Effector CD4-positive, alpha-beta T cell (primary cell): ENCODE measurements at regions not wholly inside any gene's neighbourhood (a gene's known extent, or its start where the extent isn't known, plus 50 kb on each side); places are given as distances from the start of the nearest gene placed in this dataset.

Source experiments
- DNase-seq: peaks from one replicate; pipeline ENCODE4 v3.0.0-alpha.2; 2020

DNA sequence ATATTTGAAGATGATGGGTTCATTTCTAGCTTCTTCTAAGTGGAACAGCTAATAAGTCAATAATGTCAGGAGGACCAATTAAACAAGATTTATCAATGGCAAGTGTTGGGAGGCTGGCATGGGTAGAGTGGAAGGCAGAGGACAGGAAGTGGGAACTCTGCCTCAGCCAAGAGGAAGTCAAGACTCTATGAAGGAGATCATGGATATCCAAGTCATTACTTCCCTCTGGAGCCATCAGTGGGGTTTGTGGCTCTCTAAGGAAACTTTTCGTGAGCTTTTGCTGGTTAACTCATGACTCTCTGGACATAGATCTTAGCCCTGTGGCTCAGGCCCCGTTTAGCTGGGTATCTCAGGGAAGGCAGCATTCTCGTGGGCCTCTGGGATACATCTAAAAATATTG, 410.4 kb upstream of the ID2 start:
- no peak for DNase-seq

DNA sequence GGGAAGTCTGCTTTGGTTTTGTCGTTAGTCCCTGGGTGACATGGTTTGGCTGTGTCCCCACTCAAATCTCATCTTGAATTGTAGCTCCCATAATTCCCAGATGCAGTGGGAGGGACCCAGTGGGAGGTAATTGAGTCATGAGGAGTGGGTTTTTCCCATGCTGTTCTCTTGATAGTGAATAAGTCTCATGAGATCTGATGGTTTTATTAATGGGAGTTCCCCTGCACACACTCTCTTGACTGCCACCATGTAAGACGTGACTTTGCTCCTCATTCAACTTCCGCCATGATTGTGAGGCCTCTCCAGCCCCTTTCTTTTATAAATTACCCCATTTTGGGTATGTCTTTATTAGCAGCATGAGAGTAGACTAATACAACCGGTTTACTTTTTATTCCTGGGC, 405.8 kb upstream of the ID2 start:
- no peak for DNase-seq

DNA sequence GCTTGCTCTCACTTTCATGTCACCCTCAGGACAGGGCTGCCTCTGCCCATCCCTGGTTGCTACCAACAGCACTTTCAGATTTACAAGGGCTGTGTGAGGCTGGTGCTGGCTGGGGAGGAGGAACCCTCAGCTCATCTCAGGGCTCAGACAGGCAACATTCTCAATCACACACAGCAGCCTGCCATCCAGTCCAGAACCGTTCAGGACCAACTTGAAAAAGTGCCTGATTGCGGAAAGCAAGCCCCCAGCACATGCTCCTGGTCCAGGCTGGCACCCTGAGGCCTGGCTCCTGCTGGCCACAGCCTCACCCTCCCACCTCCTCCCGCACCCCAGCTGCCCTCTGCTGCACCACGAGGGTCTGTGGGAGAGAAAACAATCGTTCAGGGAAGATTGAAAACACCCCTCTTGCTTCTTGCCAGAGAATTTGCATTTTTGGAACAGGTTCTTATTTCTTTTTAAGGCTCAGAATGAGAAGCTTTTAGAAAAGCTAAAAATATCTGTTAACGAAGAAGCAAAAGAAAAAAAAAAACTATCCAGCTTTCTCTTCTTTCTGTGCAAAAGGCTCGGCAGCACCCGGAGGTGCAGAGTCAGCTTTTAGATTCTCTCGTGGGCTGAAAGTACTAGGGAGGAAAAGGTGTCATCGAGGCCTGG, 403.8 kb upstream of the ID2 start:
- no peak for DNase-seq

DNA sequence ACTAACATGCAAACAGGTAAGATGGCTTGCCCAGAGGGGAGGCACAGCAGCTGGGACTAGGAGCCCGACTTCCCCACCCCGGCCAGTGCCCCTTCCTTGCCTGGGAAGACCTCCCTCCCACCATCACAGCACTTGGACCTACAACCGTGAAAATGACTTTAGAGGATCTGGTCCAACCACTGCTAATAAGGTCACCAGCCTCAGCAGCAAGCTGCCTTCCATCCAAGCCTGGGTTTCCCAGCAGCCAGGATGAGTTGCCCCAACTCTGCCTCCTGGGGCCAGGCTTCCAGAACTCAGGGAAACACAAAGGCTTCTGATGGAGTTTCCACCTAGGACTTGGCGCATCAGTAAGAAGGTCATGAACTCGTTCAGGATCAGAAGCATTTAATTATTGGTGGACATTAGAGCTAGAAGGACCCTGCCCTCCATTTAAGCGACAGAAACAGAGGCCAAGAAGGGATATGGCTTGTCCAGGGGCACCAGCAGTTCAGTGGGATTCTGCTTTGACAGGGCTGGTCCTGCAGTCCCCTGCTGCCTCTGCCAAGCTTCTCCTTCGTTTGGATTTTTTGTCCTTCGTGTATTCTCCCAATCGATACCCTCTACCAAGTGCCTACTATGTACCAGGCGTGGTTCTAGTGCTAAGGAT, 403.0 kb upstream of the ID2 start:
- no peak for DNase-seq

DNA sequence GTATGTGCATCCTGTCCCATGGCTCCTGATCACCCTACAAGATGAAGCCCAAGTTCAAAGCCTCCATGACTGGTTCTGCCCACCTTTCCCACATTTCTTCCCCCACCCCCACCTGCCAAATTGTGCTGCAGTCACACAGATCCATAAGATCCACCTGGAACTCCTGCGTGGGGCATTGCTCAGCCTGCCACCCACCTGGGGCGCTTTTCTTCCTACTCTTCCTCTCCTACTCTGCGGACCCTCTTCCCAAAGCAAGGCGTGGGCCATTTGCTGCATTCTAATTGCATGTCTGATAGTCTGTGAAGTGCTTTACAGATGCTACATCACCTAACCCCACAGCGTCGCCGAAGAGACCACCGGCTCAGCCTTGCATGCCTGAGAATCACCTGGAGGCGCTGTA, 402.4 kb upstream of the ID2 start:
- no peak for DNase-seq

DNA sequence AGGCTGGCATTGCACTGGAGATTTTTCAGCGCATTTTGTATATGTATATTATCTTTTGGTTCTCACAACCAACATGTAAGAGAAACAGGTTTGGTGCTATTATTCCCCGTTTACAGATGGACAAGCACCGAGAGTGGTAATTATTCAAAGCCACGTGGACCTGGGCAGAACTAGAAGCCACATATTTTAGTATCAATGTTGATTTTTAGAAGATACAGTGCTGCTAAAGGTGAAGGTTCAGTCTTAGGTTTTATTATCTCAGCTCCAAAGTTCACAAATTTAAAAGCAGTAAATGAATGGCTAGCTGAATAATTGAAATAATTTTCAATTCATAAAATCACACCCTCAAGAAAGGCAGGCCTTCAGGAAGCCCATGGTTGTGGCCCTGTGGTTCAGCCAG, 400.6 kb upstream of the ID2 start:
- DNase-seq: no peak

DNA sequence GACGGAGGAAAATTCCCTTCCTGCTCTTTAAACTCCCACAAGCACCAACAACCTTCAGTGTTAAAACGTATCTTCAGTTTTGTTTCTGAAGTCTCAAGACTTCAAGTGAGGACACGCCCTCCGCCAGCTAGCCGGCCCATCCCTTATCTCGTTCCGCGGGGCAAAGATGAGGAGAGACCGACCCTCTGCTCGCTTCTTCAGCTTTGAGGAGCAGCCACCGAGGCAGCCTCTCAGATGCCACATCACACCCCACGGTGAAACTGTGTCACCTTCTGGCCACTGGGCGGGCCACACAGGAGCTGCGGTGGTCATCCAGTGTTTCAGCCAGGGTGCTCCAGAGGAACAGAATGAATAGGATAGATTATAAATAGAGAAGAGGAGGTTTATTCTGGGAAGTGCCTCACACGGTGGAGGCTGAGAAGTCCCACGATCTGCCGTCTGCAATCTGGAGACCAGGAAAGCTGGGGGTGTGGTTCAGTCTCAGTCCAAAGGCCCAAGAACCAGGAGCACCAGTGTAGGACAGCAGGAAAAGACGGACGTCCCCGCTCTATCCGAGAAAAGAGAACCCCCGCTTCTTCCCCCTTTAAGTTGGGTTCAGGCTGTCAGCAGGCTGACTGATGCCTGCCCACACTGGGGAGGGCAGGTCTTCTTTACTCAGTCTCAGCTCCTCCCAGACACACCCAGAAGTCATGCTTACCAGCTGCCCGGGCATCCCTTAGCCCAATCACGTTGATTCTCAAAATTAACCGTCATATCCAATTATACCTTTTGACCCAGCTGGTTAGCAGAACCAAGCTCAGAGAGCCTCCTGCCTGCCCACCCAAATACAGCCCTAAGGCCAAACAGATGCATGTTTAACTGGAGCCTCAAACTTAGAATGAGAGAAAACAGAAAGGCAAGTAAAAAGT, 399.7 kb upstream of the ID2 start:
- no peak for DNase-seq

DNA sequence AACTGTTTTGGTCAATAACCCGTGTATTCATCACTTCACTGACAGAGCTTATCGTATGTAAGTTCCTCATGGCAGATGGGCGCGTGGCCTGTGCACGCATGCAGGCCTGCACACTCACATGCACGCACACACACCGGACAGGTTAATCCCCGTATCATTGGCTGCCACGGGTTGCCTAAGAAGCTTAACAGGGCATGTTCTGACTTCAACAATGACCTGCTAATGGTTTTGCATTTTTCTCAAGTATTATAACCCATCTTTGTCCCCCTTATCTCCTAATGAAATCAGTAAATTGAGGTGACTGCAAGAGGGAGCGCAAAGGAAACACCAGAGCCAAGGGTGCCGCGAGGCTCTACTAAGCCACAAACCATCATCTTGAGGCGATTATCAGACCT, 399.0 kb upstream of the ID2 start:
- no peak for DNase-seq

DNA sequence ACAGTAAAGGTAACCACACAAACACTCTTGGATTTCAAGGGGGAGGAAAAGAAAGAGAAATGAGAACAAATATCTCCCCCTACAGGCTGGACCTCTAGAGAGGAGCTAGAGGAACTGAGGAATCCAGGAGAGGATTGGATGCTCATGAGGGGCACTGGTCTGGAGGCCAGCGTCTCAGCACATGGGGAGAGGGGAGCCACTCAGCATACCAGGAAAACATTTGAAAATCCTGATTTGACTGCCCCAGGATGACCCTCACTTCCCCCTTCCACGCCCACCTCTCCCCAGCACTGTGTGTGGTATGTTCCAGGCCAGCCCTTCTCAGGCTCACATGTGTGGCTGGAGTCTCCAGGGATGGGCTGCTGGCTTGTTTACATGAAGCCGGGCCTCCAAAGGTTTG, 396.8 kb upstream of the ID2 start:
- no peak for DNase-seq

DNA sequence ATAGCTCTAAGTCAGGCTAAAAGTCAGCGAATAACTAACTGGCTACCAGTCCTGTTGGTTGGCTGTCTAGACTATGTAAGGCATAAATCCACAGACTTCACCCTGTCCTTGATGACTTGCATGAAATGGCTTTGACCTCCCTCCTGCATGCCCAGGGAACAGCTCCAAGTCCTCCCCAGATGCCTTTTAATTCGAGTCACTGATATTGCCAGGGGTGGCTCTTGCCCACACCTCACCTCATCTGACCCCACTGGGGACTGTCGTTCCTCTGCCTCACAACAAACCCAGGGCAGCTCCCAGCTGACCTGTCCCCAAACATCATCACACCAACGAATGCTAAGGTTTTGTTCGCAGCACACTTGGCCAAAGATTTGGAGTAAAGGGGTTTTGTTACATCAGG, 396.0 kb upstream of the ID2 start:
- no peak for DNase-seq

DNA sequence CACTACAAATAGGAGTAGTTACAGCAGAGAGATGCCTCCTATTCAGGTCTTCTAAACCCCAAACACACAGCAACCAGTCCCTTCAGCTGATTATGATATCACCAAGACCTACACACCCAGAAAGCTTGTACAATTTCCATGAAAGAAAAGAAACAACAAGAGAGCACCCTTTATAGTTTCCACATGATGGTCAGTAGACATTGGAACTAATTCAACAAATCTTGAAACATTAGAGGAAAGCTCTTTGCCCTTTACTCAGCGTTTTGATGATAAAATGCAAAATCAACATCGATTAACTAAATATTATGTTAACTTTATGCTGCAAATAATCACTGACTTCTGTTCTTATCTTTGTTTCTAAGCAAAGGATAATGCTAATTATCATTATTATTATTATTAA, 393.6 kb upstream of the ID2 start:
- DNase-seq: no peak

DNA sequence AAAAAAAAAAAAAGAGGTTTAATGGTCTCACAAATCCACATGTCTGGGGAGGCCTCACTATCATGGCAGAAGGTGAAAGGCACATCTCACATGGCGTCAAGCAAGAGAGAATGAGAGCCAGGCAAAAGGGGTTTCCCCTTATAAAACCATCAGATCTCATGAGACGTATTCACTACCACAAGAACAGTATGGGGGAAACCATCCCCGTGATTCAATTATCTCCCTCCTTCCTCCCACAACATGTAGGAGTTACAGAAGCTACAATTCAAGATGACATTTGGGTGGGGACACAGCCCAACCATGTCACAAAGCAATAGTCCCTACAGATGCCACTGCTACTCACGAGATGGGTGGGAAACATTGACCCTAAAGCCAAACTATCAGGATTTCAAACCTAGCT, 392.7 kb upstream of the ID2 start:
- DNase-seq: no peak

DNA sequence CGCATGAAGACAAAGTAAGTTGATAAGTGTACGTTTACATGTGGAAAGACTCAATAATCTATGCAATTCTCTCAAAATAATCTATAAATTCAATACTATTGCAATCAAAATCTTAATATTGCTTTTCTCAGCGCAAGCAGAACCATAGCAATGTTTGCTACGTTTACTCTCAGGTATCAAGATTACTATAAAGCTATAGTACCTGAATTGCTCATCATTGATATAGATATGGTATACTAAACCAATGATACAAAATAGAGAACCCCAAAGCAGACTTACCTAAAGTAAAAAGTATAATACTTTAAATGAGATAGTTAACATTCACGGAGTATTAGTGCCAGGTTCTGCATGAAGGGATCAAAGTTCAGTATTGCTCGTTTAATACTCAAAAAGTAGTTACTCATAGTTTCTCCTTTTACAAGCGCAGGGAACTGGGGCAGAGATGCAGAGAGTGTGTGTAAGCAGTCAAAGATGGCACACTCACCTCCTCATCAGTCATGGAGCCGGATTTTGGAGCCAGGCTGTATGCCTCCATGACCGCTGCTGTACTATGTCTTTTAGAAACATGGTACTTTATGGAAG, 391.0 kb upstream of the ID2 start:
- no peak for DNase-seq

DNA sequence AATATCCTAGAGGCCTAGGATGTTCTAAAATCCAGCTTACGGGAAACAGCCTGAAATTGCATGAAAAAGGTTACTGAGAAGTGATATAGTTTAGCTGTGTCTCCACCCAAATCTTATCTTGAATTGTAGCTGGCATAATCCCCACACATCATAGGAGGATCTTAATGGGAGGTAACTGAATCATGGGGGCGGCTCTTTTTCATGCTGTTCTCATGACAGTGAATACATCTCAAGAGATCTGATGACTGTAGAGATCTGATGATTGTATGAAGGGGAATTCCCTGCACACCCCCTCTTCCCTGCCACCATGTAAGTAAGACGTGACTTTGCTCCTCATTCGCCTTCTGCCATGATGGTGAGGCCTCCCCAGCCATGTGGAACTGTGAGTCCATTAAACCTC, 385.6 kb upstream of the ID2 start:
- no peak for DNase-seq

DNA sequence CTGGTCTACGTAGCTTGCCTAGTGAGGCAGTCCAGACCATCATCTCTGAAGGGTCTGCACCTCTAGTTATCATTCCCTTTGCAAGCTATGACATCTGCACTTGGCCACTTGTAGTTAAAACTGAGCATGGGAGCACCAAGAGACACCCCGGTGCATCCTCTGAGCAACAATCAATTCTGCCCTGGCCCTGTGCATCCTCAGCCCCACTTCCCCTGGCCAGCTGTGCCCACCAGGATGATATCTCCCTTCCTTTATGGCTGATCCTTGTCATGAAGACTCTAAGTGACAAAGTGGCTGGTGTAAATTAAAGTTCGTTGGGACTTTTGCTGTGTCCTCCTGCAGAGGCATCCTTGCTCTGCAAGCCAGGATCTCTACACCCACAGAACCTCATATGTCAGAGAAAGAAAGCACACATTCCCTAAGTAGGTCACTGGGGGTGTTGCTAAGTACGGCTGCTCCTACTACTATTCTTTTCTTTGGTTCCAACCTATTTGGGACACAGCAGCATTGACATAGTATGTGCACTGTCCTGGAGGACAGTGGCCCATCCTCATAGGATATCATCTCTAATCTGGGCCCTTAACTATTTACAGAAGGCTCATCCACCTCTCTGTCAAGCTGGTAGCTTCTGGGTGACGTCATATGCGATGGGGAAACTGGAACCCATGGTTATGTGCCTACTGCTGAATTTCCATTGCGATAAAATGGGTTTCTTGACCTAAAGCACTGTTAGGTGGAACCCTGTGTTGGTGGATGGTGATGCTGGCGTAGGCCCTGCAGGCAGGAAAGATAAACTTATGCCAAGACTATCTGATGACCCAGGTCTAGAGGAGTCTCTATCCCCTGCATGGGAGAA, 384.3 kb upstream of the ID2 start:
- no peak for DNase-seq

DNA sequence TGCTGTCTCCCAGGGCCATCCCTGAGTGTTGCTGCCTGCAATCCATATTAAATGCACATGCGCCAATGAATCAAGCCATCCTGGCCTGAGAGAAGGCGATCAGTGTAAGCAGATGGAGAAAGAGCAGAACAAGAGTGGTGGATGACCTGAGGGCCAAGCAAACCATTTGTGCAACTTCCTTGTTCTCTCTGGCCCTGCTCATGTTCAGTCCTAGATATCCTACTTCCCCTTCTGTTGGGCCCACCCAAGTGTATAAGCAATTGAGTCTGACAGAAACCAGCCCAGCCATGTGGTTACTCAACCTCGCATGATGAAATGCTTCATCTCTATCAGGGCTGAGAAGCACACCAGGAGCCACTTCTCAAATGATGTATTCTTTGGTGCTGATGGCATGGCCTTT, 383.1 kb upstream of the ID2 start:
- DNase-seq: no peak

DNA sequence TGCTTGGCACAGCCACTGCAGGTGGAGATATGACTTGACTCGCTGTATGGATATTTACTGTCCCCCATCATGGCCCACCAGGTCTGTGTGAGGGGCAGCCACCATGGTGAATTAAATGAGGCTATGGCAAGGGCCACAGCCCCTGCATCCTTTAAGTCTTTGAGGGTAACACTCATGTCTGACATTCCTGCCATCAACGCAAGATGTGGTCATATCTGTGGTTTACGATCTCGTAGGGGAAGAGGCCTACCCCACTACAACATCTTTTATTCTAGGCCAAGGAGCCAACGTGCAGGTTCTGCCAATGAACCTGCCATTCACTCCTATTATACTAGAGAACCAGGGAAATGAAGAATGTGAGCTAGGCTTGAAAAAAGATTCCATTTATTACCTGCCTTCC, 381.6 kb upstream of the ID2 start:
- no peak for DNase-seq

DNA sequence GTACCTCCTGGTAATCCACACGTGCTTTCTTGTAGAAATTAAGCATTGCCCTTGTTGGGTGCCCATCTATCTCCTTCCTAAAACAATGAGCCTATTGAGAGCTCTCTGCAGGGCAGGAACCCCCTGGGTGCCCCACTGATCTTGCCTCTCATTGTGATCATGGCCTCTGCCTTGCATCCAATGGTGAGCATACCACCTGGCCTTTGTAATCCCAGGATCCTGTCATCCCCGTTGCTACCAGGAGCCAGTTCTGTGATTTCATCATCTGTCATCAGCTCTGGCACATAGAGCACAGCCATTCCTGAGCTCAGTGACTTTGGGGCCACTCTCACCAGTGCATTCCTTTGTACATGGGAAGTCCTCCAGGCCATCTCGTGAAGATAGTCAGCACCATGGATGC, 381.0 kb upstream of the ID2 start:
- DNase-seq: no peak

DNA sequence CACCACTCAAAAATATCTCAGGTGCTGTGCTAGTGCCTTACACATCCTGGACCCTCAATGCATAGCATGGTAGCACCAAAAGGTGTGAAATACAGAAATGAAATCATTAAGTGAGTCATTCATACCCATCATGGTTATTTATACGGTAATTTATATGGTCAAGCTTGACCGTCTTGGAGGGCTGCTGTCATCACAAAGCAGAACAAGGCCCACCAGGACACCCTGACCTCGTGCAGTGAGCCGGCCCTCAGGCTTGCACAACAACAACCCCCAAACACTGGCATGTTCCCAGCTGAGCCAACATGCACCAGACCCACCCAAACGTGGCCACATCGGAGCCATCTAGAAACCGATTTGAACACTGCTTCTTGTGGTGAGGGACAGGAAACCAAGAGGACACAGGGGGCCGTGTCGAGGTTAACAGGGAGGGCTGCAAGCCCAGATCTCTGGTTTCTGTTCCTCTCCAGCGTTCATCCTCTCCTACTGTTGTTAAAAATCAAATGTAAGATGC, 378.5 kb upstream of the ID2 start:
- peak; percentile 48 for DNase-seq

DNA sequence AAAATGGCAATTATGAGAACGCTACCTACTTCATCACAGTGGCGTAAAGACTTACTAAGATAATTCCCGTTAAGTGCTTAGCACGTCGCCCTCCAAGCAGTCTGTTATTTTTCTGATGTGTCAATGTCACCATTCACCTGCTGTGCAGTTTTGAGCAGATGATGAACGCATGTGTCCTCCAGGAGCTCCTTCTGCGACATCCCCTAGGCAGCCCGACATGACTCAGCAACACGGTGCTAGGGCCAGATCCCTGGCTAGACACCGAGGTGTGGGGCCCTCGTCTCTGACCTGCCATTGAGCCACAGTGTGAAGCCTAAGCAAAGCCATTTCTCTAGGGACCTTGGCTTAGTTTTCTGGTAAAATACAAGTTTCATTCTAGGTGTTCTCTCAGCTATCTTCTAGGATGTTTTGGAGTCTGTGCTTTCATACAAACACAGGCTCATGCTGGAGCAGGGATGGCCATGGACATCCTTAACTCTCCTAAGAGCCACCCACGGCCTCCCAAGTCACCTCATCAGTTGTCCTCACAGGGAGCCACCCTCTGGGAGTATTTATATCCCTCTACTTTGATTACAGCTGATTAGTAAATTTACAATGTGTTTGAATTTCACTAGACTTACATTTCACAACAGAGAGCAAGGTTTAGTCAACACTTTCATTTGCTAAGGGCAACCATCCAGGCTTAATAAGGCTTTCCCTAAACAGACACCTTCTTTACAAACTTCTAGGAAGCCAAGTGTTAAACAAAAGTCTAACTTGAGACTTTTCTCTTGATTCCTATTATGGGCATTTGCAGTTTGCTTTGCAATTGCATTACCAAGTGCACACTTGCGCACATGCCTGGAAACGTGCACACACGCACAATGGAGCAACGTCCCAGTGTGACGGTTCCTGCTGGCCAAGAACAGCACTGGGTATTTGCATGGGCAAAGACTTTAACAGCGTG, 376.8 kb upstream of the ID2 start:
- no peak for DNase-seq
